ENCODE measurements at regions not wholly inside any gene's neighbourhood (a gene's known extent, or its start where the extent isn't known, plus 50 kb on each side); places are given as distances from the start of the nearest gene placed in this dataset.

- DNase-seq (ENCODE audit: low read depth) = peak; percentile 38
- H3K4me3 ChIP-seq (ENCODE audit: low read depth, low read length) = no peak overlapping the region
- TF ChIP-seq CTCF (IDR thresholded peaks at IDR 0.05; ENCODE audit: insufficient read depth, low read length) = peak; percentile 12
Observed at GRCh38 chr18:67845035-67845434, 328.5 kb upstream of the DSEL start.

- no peak for TF ChIP-seq CTCF (IDR thresholded peaks at IDR 0.05; ENCODE audit: insufficient read depth, low read length)
- H3K4me3 ChIP-seq (ENCODE audit: low read depth, low read length) = no peak overlapping the region
- no peak for DNase-seq (ENCODE audit: low read depth)
Observed at GRCh38 chr18:67840379-67840778, 323.9 kb upstream of the DSEL start.

- H3K4me3 ChIP-seq (ENCODE audit: low read depth, low read length) = no peak overlapping the region
- TF ChIP-seq CTCF (IDR thresholded peaks at IDR 0.05; ENCODE audit: insufficient read depth, low read length) = no peak
Observed at GRCh38 chr18:67818432-67818831, 301.9 kb upstream of the DSEL start.

GRCh38 chr18:67815280-67815679 lies 298.8 kb upstream of the DSEL start:
- DNase-seq (ENCODE audit: low read depth) = no peak
- no peak overlapping the region for H3K4me3 ChIP-seq (ENCODE audit: low read depth, low read length)
- no peak for TF ChIP-seq CTCF (IDR thresholded peaks at IDR 0.05; ENCODE audit: insufficient read depth, low read length)

More at GRCh38 chr18:67818432-67818831, 301.9 kb upstream of the DSEL start:
- no peak for DNase-seq (ENCODE audit: low read depth)

GRCh38 chr18:67813380-67814028 lies 297.0 kb upstream of the DSEL start:
- TF ChIP-seq CTCF (IDR thresholded peaks at IDR 0.05; ENCODE audit: insufficient read depth, low read length) = no peak
- no peak for DNase-seq (ENCODE audit: low read depth)
- no peak overlapping the region for H3K4me3 ChIP-seq (ENCODE audit: low read depth, low read length)

GRCh38 chr18:67805261-67805660 lies 288.7 kb upstream of the DSEL start:
- H3K4me3 ChIP-seq (ENCODE audit: low read depth, low read length) = no peak overlapping the region
- TF ChIP-seq CTCF (IDR thresholded peaks at IDR 0.05; ENCODE audit: insufficient read depth, low read length) = no peak

GRCh38 chr18:67794521-67794920 lies 278.0 kb upstream of the DSEL start:
- no peak overlapping the region for H3K4me3 ChIP-seq (ENCODE audit: low read depth, low read length)
- peak; percentile 57 for DNase-seq (ENCODE audit: low read depth)
- TF ChIP-seq CTCF (IDR thresholded peaks at IDR 0.05; ENCODE audit: insufficient read depth, low read length) = no peak

More at GRCh38 chr18:67805261-67805660, 288.7 kb upstream of the DSEL start:
- DNase-seq (ENCODE audit: low read depth) = no peak
